HG03175 (cell line): ENCODE measurements at regions not wholly inside any gene's neighbourhood (a gene's known extent, or its start where the extent isn't known, plus 50 kb on each side); places are given as distances from the start of the nearest gene placed in this dataset.
A peak's percentile ranks its signal among the peaks of the same experiment; 100 is the strongest.

Source experiments
- ATAC-seq: cut with Tn5 transposase; IDR thresholded peaks from one replicate; pipeline ENCODE4 v1.9.1; 2021; ENCODE audit warnings: mild to moderate bottlenecking, moderate library complexity; ENCODE audit not compliant: unreplicated experiment

DNA sequence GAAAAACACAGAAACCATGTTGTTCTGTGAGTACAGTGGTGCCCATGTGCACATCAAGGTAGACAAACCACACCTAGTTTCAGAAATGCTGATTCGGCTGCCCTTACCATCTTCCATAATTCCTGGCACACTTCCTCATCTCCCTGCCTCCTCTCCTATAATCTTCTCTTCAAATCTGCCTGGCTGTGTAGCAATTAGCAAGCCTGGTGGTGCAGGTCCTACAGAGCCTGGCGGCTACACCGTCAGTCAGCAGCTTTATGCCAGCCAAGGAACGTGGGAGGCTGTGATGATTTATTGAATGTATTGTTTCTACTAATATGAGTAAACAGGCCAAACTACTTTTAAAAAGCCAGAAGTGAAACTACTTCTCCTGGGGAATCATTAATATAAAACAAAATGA, 106.8 kb downstream of the SEMA6D start:
- peak; percentile 76 for ATAC-seq

DNA sequence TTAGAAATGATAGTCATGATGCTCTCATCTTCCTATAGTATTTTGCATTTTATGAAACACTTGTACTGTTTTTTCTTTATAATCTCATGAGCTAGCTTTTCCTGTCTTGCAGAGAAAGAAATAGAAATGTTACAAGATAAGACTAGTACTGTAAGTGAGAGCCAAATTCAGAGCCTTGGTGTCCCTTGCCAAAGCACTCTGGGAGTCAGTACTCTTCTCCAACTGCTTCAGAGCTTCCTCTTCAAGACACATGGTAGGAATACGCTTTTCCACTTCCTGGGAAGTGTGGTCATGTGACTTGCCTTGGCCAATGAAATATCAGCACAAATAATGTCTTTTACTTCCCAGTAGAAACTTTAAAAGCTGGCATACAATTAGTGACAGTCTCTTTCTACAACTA, 112.4 kb downstream of the SEMA6D start:
- ATAC-seq = no peak

DNA sequence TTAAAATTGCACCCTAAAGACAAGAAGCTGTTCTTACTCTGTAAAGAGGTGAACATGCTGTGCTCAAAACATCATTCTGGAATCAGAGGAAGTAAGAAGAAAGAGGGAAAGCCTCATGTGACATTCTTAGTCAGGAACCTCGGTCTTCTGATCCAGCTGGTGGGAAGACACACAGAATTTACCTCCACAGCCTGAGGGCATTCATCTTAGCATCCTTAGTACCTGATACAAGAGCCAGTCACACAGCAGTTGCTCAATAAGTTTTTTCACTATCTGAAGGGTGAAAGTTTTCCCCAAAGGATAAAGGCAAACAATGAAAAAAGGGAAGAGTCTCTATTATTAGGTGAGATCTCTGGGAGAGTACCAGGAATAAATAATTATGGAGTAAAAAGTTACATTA, 116.8 kb downstream of the SEMA6D start:
- ATAC-seq = no peak

DNA sequence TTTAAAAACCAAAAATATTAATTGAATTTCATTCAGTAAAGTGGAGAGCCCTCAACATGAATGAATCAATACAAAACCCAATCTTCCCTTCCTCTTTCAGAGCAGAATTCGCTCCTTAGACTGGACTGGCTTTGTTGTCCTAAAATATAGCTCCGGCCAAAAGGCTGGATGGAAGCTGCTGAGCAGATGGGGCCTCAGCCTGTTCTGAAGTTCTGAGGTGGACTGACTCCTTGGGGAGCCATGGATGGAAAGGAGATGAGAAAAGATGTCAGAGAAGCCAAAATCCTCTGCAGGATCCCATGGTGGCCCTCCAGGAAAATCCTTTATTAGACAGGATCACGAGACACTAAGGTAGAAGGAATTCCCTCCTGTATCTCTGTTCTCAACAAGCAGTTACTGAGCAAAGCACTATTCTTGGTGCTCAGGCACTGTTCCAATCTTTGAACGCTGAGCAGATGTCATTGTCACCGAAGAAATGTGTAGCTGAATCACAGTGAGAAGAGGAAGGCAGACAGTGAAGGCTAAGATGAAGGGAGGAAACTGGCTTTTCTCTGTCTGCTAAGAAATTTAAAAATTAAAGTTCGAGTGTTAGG, 122.0 kb downstream of the SEMA6D start:
- ATAC-seq = no peak

DNA sequence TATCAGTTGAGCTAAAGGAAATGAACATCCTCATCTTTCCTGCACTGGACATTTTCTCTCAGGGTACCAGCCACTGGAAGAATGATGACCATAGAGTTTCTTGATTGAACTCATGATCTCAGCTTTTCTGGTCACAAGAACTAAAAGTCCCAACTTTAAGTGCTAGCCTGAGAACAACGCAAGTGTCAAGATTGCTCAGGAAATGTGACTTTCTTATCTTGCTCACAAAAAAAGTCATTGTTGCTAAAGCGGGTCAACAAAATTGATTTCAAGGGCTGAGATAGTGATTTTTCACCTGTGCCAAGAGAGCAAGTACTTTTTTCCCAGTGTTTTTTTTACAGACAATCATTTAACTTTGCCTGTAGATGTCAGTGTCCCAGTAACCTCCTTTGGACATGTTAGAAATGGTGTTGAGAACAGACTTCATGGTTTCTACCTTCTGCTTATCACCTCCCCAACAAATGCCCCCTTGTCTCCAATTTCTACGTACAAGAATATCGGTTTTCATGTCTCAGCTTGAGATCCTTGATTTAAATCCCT, 125.9 kb downstream of the SEMA6D start:
- no peak for ATAC-seq

DNA sequence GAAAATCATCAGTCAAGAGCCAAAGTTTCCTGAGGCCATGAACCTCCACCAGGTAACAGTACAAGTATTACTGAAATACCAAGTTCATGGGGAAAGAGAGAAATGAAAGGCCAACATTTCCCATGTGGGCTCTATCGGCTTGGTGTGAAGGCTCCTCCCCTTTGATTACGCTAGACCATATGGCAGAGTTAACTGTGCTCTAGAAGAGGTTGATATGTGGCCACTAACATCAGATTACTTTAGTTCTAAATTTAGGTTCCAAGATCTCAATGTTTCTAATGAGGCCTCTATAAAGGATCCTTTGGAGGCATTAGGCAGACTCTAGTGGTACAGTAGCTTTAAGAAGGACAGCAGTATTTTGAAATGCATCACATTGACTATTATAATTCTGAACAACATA, 127.1 kb downstream of the SEMA6D start:
- no peak for ATAC-seq

DNA sequence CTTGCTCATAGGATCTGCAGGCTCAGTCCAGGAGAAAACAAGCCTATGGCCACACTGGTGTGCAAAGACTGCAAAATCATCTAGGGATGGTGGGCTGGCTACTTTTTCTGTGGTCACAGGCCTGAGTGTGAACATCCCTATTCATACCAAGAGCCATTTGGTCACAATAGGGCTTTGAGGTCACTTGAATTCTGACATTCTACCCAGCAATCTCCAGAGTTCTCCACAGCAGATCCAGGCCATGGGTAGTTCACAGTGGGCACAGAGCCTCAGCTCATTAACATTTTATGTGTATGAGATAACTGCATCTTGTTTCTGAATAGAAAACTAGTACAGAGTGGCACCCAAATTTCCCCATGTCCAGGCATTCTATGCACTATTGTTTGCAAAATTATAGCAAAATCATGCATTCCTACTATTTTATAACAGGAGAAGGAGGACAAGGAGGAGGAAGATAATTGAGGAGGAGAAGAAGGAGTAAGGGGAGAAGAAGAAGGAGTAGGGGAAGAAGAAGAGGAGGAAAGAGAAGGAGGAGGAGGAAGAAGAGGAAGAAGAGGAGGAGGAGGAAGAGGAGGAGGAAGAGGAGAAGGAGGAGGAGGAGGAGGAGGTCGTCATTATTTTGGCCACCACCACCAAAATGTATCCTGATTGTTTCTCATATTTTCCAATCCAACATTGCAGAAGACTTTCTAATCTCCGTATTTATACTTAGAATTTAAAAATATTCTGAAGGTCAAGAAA, 129.0 kb downstream of the SEMA6D start:
- no peak for ATAC-seq

DNA sequence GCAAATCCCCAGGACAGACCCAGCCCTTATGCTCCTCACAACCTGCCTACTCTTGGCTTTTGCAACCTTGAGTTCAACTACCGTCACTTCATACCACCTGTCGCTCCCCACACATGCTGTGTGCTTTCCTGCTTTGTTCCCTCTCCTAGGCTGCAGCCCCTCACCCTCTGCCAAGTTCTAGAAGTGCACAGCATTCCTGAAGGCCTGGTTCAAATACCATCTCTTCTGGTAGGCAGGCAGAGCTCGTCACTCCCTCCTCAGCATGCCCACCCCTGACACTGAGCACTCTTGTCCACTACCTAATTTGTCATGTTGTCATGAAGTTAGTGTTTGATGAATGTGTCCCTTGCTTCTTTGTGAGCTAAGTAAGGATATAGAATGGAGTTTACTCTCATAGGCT, 129.6 kb downstream of the SEMA6D start:
- ATAC-seq = no peak

DNA sequence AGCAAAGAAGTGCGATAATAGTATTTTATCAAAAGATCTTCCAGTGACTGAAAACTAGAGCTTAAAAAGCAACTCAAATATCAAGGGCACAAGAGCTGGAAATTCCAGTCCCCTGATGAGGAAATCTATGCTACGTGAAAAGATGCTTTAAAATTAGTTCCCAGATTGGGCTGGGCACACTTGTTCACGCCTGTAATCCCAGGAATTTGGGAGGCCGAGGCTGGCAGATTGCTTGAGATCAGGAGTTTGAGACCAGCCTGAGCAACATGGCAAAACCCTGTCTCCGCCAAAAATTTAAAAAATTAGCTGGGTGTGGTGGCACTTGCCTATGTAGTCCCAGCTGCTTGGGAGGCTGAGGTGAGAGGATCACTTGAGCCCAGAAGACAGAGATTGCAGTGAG, 138.8 kb downstream of the SEMA6D start:
- ATAC-seq = no peak

DNA sequence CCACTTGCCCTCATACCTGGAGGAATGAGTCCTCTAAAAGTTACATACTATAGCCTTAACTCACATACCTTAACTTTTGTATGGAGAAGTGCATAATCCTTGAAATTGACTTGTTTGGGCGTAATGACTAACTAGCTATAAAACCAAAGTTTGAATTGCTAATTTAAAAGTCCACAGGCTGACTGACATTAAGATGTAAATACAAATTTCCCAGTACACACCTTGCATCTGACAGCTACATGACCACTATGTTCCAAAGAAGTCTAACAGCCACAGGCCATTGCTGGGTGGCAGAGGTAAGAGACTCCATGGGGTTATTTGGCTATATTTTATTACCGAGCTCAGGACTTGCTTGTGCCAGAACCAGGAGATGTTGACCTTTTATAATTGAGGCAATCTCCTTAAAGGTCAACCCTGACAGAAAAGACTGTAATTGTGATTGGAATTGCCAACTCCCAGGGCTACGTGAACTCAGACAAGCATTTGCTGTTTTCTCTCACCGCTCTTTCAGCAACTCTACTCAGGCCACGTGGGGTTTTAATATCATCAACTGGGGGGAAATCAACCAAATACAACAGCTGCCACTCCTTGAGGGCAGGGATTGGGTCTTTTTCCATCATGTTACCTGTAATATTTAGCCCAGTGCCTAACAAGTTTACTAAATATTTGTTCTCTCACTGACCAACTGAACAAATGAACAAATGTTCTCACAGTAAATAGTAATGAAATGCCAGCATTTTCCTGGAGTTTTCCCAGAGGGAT, 139.9 kb downstream of the SEMA6D start:
- ATAC-seq = no peak

DNA sequence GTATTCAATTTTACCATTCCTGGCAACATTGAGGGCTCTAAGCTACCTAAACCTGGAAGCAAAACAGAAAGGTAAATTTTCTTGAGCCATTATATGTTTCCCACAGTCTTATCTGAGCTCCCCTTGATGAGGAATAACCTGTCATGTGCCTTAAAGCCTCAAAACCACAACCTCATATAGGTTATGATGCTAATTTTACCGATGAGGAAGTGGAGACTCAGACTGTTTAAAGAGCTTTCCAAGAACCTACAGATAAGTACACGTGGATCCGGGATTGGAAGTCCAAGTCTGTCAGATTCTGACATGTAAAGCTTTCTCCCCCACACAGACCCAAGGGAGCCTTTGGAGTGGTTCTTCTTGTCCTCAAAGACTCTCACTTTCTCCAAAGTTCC, 140.5 kb downstream of the SEMA6D start:
- no peak for ATAC-seq

DNA sequence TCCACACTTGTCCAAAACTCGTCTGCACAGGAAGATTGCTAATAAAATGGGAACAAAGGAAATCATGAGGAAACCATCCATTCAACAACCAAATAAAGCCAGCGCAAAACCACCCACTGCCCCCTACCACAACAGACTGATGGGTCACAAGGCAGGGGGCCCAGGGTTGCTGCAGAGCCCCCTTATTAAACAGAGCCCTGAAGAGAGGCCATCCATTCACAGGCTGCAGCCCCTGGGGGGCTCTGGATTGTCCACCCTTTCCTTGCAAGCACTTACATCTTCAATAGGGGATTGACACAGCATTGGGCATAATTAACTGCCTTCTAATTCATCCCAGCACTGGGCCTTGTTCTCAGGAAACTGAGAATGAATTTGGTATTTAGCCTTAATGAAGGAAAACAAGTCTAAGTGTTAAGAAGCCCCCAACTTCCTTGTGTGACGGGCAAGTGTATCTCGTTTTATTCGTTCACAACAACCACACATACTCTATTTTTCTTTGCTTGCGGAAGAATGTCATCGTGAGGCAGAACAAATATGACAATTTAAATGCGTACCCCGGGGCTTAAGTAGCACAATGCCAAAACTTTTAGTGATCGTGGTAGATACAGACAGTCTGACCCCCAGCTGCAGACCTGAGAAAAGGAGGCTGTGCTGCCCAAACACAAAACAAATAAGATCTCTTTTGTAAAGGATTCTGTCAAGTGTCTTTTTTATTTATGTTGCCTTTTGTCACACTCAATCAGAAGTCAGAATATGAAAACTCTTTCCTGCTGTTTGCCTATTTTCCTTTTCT, 144.0 kb downstream of the SEMA6D start:
- ATAC-seq = no peak

DNA sequence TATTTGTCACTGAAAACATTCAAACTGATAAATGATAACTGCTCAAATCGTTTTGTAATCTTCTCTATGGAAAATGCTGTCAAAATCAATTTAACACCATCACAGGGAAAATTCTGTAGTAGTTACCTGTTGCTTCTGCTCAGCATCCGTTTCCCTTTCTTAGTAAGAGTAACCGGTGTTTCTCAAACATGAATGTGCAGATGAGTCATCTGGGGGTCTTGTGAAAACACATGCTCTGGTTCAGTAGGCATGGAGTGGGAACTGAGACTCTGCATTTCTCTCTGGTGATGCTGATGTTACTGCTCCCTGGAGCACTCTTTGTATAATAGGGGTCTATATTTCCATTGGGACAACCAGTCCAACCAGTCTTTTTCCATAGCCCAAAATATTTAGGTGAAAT, 145.1 kb downstream of the SEMA6D start:
- ATAC-seq = no peak

DNA sequence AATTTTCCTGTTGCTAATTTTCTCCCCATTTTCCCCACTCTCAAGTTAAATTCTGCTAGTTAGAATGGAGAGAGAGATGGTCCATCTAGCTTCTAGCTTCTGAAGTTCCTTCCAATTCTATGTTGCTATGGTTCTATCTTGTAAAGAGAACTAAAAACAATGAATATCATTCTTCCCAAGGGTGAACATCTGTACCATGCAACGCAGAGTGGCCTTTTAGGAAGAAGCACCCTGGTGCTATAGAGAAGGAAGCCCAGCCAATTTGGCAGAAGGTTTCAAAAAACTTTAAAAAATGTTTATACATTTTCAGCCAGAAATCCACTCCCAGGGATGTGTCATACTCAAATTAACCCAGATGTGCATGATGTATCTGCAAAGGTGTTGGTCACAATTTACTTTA, 149.1 kb downstream of the SEMA6D start:
- ATAC-seq = no peak

DNA sequence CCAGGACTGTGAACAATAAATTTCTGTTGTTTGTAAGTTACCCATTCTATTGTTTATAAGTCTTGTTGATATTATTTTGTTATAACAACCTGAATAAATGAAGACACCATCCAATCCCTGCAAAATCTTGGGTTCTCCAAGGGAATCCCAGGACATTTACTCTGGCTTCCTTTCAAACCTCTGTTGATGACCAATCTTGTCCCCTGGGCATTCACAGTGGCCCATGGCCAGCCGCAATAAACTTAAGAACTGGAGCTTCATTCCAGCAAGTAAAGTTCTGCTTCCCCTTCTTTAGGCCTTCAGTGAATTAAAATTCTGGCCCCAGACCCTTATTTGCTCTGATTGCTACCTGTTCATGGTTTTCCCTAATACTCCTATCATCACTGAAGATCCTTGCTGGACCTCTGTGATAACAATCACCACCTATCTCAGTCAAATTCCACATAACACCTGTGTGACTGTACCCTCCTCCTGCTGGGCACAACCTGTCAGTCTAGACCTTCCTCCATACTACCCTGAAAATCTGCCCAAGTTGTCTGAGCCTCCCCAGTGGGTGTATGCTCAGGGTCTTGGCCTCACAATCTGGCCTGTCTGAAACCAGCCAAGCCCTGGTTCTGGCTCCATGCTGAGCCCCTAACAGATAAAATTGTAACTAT, 153.1 kb downstream of the SEMA6D start:
- ATAC-seq = no peak

DNA sequence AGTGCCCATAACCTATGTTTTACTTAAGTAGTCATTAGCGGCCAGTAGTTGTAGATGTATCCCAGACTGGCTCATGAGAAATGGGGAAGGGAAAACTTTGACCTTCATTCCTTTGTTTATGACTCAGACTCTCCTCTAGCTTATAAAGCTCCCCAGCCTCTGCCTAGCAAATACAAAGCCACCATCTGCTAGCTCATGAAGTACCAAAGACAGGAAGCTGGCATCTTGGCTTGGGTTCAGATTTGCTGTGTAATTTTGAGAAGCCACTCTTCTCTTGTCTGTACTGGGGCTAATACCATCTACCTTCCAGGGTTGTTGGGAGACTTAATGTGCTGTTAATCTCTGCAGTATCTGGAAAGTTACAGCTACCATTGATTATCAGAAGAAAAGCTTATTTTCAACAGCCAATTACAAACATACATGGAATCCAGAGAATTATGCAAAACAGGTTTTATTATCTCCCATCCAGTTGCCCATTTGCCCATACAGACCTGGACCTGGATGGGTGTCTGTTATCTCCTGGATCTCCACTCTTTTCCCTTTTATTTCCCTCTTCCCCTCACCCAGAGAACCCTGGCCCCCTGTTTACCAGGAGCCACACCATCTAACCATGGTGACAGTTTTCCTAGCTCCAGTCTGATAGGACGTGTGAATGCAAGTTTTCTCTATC, 153.8 kb downstream of the SEMA6D start:
- no peak for ATAC-seq

DNA sequence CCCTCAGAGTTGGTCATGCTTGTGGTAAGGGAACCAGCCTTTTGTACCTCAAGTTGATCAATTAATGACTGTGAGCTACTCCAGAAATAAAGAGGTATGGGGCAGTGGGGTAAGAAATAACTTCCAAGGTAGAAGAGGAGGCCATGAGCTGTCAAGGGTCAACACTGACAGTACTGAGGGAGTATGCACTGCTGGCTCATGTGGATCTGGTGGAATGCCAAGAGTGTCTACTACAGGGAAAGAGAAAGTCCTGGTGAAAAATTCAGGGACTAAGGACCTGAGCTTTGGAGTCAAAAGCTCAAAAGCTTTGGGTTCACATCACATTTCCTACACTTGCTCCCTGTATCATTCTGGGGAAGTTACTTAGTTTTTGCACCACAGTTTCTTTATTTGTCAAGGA, 154.9 kb downstream of the SEMA6D start:
- no peak for ATAC-seq

DNA sequence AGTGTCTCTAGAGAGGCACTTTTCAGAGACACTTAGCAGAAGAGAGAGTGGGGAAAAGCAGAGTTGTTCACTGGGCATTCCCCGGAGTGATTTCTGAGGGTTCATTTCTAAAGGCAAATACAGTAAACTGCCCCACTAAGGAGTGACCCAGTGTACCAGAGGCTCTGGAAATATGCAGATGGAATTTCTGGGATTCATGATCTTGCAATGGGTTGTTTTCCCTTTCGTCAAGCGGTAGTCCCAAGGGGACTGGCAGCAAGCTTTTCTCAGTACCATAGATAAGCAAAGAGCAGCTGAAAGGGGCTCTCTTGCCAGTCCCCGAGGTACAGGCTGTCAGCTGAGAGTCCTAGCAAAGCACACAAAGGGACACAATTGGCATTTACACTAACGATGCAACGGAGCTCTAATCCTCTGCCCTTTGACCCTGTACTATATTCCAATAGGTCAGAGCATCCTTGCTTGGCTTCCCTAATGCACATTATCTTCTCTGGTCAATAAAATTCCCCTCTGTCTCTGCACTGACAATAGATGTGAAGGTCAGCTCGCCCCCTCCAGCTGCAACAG, 155.6 kb downstream of the SEMA6D start:
- ATAC-seq = no peak

DNA sequence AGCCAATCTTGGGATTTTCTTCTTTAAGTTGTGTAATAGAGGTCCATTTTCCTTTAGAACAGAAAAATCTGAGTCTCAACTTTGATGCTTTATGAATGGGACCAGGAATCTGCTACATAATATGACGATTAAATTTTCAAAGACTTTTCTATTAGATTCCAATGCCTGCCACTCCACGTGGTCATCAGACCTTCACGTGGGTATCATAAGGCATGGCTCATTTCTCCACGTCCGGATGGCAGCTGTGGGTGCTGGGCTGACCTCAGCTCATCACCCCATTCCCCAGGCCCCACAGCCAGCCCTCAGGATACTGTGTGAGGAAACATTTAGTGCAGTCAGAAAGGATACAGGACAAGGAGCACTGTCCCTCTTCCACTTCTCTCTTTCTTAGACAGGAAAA, 159.7 kb downstream of the SEMA6D start:
- no peak for ATAC-seq

DNA sequence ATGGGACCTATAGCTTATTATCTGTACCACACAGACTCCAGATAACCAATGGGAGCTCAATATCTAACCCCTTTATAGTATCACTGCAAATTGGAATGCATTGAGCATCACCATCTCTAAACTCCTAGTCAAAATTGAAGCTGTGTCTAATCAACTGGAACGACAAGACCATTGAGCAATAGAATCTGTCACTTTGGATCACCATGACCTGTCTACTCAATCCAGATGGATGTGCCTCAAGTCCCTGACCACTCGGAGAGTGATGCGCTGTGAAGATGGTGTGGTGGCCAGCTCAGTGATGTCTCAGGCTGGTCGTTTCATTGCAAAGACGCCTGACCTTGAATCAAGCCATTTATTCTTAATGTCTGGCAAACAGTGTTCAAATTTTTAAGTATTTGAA, 160.5 kb downstream of the SEMA6D start:
- ATAC-seq = no peak
